B cell (primary cell): ENCODE measurements at regions not wholly inside any gene's neighbourhood (a gene's known extent, or its start where the extent isn't known, plus 50 kb on each side); places are given as distances from the start of the nearest gene placed in this dataset.

Source experiments
- CTCF ChIP-seq: fragments of 200-600 bp; IDR thresholded peaks from one replicate; pipeline ENCODE4 v1.8.0; 2022; ENCODE audit warnings: antibody characterized with exemption, mild to moderate bottlenecking
- EZH2 ChIP-seq: IDR thresholded peaks from 2 replicates; pipeline ENCODE4 v1.6.1; 2012; ENCODE audit warnings: borderline replicate concordance, low read depth, mild to moderate bottlenecking, moderate library complexity, low read length; ENCODE audit not compliant: insufficient read depth, poor library complexity, severe bottlenecking

GRCh38 chr5:110265162-110265561, 461.3 kb downstream of the TMEM232 start:
- TF ChIP-seq CTCF (no peak), EZH2 (no peak)
